ENCODE measurements at regions not wholly inside any gene's neighbourhood (a gene's known extent, or its start where the extent isn't known, plus 50 kb on each side); places are given as distances from the start of the nearest gene placed in this dataset.
"Not testable (repeated sequence)": the region's sequence is repeated elsewhere in the genome, so short reads cannot be mapped to it uniquely, and the experiment has no call there.

GRCh38 chr16:22710326-22710725 is 103.6 kb upstream of the HS3ST2 start:
- no peak overlapping the region for H3K4me3 ChIP-seq (ENCODE audit: low read depth, low read length)
- TF ChIP-seq, protein P1, sequence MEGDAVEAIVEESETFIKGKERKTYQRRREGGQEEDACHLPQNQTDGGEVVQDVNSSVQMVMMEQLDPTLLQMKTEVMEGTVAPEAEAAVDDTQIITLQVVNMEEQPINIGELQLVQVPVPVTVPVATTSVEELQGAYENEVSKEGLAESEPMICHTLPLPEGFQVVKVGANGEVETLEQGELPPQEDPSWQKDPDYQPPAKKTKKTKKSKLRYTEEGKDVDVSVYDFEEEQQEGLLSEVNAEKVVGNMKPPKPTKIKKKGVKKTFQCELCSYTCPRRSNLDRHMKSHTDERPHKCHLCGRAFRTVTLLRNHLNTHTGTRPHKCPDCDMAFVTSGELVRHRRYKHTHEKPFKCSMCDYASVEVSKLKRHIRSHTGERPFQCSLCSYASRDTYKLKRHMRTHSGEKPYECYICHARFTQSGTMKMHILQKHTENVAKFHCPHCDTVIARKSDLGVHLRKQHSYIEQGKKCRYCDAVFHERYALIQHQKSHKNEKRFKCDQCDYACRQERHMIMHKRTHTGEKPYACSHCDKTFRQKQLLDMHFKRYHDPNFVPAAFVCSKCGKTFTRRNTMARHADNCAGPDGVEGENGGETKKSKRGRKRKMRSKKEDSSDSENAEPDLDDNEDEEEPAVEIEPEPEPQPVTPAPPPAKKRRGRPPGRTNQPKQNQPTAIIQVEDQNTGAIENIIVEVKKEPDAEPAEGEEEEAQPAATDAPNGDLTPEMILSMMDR (IDR thresholded peaks at IDR 0.05; ENCODE audit: insufficient read depth, low read length, missing control alignments) = no peak
- POLR2A ChIA-PET = no interaction called here
- DNase-seq (ENCODE audit: low read depth, low spot score) = no peak
- CTCF ChIA-PET = no interaction called here

GRCh38 chr16:22711847-22712246 is 102.1 kb upstream of the HS3ST2 start:
- TF ChIP-seq, protein P1 (IDR thresholded peaks at IDR 0.05; ENCODE audit: insufficient read depth, low read length, missing control alignments) = no peak
- H3K4me3 ChIP-seq (ENCODE audit: low read depth, low read length) = no peak overlapping the region
- CTCF ChIA-PET = no interaction called here
- POLR2A ChIA-PET = no interaction called here
- no peak for DNase-seq (ENCODE audit: low read depth, low spot score)

DNA sequence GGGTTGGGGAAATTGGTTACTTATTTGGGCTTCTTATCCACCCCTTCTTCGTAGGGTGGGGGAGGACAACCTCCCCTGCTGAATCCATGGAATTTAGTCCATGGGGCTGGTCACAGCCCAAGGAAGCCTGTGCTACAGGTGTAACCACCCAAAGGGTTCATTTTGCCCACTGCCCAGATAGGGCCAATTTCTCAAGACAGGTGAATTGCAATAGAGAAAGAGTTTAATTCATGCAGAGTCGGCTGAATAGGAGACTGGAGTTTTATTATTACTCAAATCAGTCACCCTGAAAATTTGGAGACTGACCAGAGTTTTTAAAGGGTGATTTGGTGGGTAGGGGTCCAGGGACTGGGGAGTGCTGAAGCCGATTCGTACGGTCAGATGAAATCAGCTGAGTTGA is 101.5 kb upstream of the HS3ST2 start:
- TF ChIP-seq, protein P1 (IDR thresholded peaks at IDR 0.05; ENCODE audit: insufficient read depth, low read length, missing control alignments) = no peak
- POLR2A ChIA-PET = no interaction called here
- no peak overlapping the region for H3K4me3 ChIP-seq (ENCODE audit: low read depth, low read length)
- CTCF ChIA-PET = no interaction called here
- no peak for DNase-seq (ENCODE audit: low read depth, low spot score)

- DNase-seq (ENCODE audit: low read depth, low spot score); POLR2A ChIA-PET; H3K4me3 ChIP-seq (ENCODE audit: low read depth, low read length); CTCF ChIA-PET: not testable (repeated sequence)
These were observed 95.4 kb upstream of the HS3ST2 start for GRCh38 chr16:22718598-22718997.

GRCh38 chr16:22719945-22720344 is 94.0 kb upstream of the HS3ST2 start:
- DNase-seq (ENCODE audit: low read depth, low spot score) = no peak
- CTCF ChIA-PET = no interaction called here
- POLR2A ChIA-PET = no interaction called here
- TF ChIP-seq, protein P1 (IDR thresholded peaks at IDR 0.05; ENCODE audit: insufficient read depth, low read length, missing control alignments) = no peak
- H3K4me3 ChIP-seq (ENCODE audit: low read depth, low read length) = no peak overlapping the region

- ChIA-PET POLR2A (no interaction called here), CTCF (no interaction called here)
- no peak for DNase-seq (ENCODE audit: low read depth, low spot score)
- H3K4me3 ChIP-seq (ENCODE audit: low read depth, low read length) = no peak overlapping the region
- TF ChIP-seq, protein P1 (IDR thresholded peaks at IDR 0.05; ENCODE audit: insufficient read depth, low read length, missing control alignments) = no peak
These were observed 92.4 kb upstream of the HS3ST2 start for GRCh38 chr16:22721511-22722100.

GRCh38 chr16:22722551-22723541 is 91.1 kb upstream of the HS3ST2 start:
- H3K4me3 ChIP-seq (ENCODE audit: low read depth, low read length); POLR2A ChIA-PET; CTCF ChIA-PET; DNase-seq (ENCODE audit: low read depth, low spot score): not testable (repeated sequence)

Data from AG04449 (cell line).